NCI-H1436 (cell line): ENCODE measurements at regions not wholly inside any gene's neighbourhood (a gene's known extent, or its start where the extent isn't known, plus 50 kb on each side); places are given as distances from the start of the nearest gene placed in this dataset.

Experiments
- DNase-seq: peaks from one replicate; lab custom pipeline; 2025; lab: John Stamatoyannopoulos, UW

DNA sequence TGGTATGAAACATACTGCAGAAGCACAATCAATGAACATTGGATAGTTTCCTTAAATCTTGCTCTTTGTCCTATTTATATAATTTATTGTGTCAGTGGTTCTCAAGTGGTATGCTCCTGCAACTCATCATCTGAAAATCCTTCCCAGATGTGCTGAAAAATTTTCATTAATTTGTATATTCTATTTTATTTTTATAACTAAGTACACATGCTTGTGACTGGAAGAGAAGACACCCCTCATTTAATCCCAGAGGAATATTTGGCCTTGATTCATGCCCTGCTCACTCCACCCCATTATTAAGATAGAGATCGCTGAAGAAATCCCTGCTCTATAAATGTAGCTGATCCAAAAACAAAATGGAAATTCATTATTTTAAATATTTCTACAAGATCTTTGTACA is 870.5 kb upstream of the CXADR start:
- no peak for DNase-seq

DNA sequence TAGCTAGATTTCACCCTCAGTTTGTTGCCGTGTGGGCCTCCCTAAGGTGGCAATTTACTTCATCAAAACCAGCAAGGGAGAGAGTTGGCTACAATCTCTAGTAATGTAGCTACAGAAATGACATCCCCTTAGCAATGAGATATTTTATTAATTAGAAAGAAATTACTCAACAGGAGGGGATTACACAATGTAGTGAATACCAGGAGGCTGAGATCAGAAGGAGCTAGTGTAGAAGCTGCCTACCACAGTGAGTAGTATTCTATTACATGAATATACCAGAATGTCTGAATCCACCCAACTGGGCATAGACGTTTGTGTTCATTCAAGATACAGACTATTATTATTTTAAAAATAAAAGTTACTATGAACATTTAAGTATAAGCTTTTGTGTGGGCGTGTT is 868.2 kb upstream of the CXADR start:
- no peak for DNase-seq

DNA sequence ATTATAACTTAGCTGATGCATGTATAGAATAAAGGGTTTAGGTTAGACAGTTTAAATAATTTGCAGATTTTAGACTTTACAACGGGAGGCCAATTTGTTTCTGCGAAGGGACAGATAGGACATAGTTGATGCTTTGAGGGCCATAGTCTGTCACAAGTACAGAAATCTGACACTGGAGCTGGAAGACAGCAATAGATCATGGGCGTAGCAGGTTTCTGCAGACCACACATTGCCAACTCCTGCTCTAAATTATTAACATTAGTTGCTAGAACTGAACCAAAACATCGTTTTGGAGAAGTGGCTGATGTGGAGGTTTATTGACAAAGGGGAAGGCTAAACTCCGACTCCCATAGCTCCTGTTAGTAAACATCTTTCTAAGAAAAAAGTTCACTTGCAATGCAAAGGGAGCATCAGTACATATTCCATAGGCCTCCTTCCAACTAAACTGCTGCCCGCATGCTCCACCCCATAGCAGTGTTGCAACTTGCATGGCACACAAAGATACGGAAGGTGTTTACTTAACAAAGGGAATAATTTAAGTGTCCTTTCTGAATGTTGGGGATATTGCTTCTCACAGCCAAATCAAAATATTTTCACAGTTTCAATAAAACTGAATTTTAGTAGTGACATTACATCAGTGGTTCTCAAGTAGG is 862.0 kb upstream of the CXADR start:
- no peak for DNase-seq

DNA sequence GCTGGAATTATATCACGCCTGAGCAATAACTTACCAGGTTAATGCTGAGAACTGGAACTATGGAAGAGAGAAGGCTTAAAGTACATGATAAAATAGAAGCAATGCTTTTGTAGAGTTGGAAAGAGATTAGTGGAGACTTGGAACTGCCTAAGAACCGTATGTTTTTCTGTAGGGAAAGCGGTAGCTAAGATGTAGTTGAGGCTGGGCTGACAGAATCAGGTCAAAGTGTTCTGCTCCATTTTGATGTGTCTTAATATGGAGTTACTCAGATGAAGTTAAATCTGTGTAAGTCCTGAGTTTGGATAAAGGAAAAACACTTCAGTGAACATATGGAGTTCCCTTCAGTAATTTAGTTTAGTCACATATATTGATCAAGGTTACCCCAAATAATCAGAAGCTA is 860.9 kb upstream of the CXADR start:
- DNase-seq: no peak

DNA sequence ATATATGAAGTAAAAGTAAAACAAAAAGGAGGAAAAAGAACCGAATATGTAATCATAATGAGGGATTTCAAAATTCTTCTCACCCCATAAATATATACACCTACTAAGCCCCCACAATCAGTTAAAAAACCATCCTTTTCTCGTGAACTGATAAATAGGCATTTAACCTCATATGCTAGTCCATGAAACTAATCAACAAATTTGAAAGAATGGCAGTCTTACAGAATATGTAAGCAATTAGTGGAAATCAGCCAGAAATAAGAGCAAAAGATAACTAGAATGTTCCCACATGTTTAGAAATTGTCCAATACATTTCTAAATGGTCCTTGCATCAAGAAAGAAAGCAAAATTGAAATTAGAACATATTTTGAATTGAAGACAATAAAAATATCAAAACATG is 849.4 kb upstream of the CXADR start:
- no peak for DNase-seq

DNA sequence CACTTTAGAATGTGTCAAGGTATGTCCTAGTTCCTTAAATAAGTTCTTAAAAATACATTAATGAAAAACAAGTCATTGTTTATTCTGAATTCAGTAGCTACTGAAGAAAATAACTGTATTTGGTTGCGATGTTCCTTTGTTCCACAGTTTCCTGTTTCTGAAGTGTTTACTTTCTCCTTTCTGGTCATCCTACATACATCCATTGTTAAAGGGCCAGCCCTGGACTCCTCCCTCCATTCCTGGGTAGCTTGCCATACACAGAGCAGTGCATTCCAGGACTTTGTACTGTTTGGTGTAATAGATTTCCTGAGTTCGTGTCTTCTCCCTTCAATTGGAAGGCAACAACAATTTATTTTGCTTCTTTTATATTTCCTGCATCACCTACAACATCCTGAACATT is 845.4 kb upstream of the CXADR start:
- DNase-seq: no peak

DNA sequence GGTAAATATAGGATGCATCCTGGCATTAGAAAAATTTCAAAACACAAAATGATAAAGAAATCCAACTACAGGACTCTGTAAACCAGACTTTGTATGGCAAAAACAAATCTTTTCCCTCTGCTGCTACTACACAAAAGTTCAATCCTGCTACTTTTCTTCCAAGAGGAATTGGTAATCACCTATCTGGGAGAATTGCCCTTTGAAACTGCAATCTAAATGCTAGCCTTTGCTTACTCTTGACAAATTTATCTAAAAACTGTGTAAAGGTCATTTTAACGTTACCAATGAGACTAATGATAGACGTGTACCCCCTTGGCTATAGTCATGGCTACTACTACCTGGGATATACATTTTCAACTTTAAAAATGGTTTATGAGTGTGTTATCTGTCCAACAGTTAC is 837.9 kb upstream of the CXADR start:
- no peak for DNase-seq

DNA sequence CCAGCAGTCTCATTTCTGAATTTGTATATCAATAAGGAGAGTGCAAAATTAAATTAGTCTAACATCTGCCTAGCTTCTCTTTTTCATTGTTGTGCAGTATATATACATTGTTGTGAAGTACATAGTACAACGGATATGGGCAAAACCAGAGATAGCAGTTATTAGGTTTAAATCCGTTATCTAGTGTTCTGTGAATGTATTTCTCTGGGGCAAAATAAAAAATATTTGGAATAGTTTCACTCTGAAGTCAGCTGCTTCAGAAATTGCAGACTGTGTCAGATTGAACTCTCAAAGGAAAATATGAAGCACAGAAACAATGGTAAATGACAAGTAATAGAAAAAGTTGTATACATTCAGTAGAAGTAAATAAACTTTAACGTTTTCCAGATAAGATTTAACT is 836.5 kb upstream of the CXADR start:
- no peak for DNase-seq

DNA sequence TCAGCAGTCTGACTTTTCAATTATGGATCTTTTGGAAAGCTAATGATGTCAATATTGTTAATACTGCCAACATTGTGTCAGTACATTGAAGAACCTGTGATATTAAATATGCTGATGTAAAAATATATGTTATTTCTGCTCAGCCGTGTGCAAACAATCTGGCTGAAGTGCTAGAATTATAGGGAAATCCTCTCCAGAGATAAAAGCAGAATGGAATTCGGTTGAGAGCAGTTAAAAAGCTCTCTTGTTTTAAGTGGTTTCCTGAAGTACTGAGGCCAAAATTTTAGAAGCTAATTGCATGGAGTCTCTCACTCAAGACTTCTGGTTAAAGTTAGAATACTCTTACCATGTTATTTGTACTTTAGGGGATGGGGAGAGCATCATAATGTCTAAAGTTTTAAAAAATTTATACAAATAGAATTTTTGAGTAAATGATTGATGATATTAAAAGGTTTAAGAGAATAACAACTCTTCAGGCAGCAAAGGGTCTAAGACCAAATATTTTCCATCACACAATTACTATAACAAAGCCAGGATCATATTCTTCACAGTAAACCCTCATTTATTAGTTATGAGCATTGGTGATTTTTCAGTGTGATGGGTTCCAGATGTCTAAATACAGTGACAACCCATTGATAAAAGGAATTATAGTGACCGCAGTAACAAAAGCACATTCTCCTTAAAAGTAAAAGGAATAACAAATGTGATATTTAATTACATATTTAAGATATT is 834.2 kb upstream of the CXADR start:
- no peak for DNase-seq

DNA sequence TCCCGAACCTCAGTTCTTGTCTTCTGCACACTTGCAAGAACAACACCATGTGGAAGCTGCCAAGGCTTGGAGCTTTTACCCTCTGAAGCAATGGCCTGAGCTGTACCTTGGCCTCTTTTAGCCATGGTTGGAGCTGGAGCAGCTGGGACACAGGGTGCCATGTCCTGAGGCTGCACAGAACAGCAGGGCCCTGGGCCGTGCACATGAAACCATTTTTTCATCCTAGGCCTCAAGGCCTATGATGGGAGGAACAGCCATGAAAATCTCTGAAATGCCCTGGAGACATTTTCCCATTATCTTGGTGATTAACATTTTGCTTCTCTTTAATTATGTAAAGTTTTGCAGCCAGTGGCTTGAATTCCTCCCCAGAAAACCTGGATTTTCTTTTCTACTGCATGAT is 817.8 kb upstream of the CXADR start:
- DNase-seq: no peak

DNA sequence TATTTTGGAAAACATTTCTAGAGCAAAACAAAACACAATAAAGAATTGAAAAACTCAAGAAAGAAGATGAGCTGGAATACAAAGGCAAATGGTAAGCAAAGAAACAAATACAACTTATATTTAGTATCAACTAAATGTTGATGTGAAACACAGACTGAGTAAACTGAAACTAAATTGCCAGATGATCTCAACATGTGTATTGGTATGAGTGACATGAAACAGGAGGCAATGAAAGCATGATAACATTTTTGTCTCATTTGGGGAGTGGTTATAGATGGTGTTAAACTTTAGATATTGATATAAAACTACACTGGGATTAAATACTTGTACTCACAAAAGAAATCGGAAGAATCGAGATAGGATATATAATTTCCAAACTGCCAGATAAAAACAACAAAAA is 805.6 kb upstream of the CXADR start:
- DNase-seq: no peak

DNA sequence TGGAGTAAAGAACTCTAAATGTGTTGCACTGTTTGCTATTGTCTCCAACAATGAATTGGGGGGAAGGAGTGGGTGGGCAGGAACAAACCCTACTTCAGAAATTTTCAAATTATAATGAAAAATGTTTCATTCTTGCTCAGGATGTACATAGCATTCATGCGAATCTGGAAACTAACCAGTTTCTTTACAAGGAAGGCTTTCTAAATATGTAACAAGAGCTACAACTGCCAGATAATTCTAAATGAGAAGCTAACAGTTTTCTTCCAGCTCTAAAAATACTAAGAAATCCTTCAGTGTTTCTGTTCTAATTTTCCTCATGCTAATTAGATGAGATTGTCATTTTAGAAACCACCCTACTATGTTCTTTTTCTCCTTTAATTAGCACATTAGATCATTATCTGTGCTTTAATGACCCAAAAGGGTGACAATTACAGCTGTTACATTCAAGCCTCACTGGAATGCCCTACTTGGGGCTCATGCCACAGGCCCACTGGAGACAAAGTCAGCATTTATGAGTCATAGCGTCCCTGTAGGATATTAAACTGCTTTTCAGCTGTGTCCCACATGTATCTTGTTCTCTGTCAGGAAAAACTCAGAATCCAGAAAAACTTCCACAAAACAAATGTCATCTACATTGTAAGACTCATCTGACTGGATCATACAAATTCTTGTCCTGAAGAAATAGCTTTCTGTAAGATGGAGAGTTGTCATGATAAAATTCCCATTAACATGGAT is 804.6 kb upstream of the CXADR start:
- no peak for DNase-seq

DNA sequence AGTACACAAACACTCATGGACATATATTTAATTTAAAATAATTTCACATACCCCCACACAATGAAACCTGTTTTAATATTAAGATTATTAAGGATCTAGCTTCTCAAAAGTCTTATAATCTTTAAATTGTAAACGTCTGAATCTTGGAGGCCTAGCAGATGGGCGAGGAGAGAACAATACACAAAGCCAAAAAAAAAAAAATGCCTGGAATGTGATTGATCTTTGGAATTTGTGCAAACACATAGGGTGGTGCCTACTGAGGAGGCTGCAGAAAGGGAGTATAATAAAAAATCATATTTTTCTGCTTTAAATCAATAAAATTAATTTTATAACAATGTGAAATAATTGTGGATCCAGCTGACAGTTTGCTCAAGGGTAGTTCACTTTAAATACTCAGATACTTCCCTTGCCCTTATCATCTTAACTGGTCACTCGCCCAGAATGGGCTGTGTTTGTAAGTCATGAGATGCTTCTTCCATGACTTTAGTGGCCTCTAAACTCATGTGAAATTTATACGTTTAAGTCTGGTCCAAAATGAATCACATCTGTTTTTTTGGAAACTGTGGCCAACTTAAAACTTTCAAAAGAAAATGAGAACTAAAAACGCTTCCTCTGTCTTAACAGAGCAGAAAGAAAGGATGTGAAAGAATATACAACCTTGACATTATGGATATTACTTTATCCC is 802.8 kb upstream of the CXADR start:
- no peak for DNase-seq

DNA sequence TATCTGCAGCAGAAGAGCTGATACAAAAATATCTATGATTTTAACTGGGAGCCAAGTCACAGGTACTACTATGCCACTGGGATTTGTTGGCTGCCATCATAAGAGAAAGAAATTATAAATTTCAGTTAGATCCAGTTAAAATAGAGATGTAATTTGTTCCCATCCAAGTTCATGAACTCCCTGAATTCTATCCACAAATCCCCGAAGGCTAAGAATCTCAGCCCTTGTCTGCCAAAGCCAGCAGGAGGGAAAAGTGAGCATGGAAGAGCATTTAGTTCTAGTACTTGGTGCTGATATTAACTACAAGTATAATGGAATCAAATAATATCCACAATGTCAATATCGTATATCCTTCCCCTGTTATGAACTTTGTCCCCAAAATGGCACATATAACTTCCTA is 801.1 kb upstream of the CXADR start:
- no peak for DNase-seq

DNA sequence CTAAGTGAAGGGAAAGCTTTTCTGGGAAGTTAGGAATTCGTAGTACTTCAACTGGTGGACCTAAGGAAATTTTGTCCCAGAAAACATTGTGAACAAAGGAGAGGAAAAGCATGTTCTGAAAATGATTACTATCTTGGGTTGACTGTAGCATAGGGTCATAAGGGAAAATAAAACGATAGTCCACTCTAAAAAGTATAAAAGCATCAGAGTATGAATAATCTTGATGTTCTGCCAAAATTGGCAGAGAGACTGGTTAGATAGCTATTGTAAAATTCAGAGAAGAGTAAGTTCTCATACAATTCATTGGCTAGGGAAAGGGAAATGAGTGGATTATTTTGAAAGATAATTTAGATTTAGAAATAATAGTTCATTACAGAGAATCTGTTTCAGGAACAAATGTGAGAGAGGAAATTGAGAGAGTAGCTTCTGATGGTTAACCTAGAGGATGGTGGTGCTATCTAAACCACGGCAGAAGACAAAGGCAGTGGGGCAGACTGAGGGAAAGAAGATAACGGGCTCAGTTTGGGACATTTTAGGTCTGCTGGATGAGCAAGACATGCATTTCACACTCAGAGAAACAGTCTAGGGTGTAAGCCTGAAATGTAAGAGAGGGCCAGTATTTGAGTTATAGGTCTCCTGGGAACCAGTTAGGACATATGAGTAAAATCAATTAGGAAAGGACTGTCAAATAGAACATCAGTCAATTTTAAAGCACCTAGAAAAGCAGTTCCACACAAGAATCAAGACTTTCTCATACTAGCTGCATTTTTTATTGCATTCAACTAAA is 799.3 kb upstream of the CXADR start:
- DNase-seq: no peak

DNA sequence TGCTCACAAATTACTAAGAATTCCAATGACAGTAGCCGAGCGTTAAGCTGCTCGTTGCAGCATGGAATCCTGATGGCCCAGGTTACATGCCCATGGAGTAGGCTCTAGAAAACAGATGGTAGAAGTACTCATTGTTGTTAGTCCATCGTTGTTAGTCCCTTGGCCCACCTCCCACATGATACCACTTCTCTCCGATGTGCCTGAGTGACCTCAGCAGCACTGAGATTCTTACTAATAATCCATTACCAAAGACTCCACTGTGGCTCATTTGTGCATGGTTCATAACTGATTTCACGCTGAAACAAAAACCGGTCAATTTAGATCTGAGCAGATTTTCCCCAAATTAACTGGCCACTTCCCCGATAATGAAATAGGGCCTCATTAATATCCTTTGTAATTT is 772.3 kb upstream of the CXADR start:
- no peak for DNase-seq

DNA sequence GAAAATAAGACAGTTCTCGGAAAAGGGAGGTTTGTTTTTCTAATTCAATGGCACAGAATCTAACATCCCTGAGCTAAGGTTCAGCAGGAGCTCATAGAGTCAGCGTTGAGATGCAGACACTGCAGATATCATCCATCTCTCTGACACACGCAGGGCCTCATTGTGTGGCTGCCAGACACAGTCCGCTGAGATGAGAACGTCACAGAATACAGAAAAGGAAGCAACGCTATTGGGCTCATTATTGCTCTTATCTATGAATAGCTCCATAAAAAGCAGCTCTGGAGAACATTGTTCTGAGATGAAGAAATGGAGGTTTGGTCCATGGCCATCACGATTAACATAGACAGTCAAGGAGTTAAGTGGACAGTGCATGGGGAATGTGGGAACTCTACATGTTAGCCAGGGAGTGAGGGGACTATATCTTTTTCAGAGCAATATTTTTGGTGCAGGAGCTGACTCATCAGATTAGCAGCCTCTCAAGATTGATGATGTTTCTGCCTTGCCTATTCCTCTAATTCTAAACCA is 771.6 kb upstream of the CXADR start:
- DNase-seq: no peak

DNA sequence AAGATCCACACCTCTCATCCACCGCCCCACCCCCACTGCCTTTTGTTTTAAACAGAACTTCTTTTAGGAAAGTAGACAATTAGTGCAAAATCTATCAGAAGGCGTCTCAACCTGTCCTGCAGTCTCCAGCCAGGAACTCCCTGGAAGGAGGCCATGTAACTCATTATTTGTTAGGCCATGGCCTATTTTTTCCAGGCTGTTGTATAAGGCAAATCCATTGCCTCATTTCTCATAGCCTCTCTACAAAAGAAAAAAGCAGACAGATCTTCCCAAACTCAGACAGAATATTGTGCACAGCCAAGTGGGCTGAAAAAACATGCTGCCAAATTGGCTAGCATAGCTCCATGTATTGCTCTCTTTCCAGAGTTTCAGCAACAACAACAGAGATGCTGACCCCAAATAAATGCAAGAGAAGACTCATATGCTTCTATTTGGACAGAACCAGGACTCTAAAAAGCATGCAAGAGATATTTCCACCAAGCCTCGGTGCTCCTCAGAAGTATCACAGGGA is 770.7 kb upstream of the CXADR start:
- DNase-seq: no peak

DNA sequence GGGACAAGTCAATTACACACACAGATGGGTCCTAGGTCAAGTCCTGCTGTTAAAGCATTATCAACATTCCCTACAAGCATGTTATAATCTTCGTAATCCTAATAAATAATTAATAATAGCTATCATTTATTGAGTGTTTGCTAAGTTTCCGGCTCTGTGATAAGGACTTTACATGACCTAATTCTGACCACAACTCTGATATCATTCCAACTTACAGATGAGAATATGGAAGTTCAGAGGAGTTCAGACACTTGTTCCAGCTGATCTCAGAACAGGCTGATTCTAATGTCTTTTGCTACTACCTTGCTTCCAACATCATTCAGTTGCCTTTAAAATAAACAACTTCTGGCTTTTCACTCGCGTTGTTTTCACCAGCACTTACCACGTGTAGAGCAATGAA is 770.1 kb upstream of the CXADR start:
- no peak for DNase-seq

DNA sequence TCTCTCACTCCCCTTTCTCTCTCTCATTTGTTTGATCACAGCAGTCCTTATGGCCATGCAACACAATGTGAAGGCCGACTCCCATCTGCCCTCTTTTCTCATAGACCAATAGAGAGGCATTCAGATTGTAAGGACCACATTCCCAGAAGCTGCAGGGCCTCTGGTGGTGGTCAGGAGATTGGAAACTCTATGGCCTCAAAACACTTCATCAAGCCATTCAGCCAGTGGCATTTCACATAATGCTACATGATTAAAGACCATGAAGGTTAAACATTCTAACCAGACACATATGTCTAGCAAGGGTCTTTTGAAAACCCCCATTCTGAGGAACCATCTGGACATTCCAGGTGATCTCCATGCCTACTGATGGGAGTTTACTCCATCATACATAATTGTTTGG is 769.5 kb upstream of the CXADR start:
- DNase-seq: no peak

DNA sequence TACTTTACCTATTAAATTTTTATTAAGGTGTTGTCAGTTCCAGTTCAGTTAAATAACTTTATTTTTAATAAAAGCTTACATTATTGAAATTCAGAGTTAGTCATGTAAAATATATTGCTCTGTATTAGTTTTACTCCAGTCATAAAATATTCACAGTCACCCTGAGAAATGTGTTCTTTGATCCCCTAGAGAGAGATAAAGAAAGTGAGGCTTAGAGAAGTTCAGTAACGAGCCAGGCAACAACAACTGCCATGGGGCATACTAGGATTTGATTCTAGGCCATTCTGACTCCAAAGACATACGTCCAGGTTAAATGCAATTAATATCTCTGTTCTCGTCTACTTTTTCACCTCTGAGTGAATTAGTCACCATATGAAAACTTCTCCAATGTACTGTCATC is 761.9 kb upstream of the CXADR start:
- no peak for DNase-seq
